Mammary epithelial cell (primary cell): ENCODE measurements at regions not wholly inside any gene's neighbourhood (a gene's known extent, or its start where the extent isn't known, plus 50 kb on each side); places are given as distances from the start of the nearest gene placed in this dataset.
A peak's percentile ranks its signal among the peaks of the same experiment; 100 is the strongest.

ENCODE experiments used
- CTCF ChIP-seq, 2 donors: IDR thresholded peaks in 1 of 2; conservative IDR thresholded peaks in 1 of 2; 2 replicates each; pipeline ENCODE4 v1.5.1; 2011 to 2012; ENCODE audit warnings: inconsistent platforms in 2 of 2, low read length in 2 of 2, mild to moderate bottlenecking in 2 of 2, control low read depth in 1 of 2, low read depth in 1 of 2; ENCODE audit not compliant: insufficient read depth in 1 of 2; ENCODE audit errors: extremely low read depth in 1 of 2
- EZH2 ChIP-seq: IDR thresholded peaks from 2 replicates; pipeline ENCODE4 v1.6.1; 2012; ENCODE audit warnings: low read length, inconsistent platforms, borderline replicate concordance

- TF ChIP-seq CTCF (conservative IDR thresholded peaks at IDR 0.05 in 1 of 2, IDR thresholded peaks at IDR 0.05 in 1 of 2; ENCODE audit: extremely low read depth in 1 of 2, insufficient read depth in 1 of 2, low read depth in 1 of 2, low read length in 2 of 2) (peak; percentile 50 to 59), EZH2 (no peak)
Measured at GRCh38 chr21:35616090-35616489, 444.2 kb downstream of the SETD4 start.
